ENCODE measurements at regions not wholly inside any gene's neighbourhood (a gene's known extent, or its start where the extent isn't known, plus 50 kb on each side); places are given as distances from the start of the nearest gene placed in this dataset.

DNA sequence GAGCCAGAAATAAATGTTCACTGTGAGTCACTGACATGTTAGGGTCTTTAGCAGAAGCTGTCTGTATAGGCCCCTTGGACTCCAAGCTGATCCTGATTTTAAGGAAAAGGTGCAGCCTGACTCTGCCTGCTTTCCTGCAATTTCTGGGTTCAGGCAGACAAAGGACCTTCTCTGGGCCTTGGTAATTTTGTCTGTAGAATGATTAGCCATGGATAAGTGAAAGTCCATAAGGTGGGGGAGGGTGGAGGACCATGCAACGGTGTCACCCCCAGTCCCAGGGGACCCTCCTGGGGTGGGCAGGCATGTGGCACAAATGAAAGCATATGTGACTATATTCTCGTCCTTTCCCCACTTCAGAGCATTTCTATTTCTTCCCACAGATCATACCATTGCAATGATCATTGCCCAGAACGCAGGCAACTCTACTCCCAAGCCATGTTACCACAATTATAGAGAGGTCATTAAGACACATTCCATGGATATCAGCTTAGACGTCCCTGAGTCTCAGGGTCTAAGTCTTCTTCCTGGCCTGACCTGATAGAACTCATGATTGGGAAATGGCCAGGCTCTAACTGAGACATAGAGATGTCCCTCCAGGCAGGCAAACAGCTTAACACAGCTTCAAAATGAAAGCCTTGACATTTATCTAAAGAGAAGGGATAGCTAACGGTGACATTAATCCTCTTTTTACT is 157.9 kb upstream of the ALDH1B1 start:
- TF ChIP-seq CTCF (IDR thresholded peaks at IDR 0.05) = no peak
- no peak for TF ChIP-seq SIN3A (IDR thresholded peaks at IDR 0.05; ENCODE audit: borderline replicate concordance, insufficient read depth, low read depth, low read length)
- no peak for TF ChIP-seq TCF7L2 (IDR thresholded peaks at IDR 0.05; ENCODE audit: low read depth, low read length)
- TF ChIP-seq REST (IDR thresholded peaks at IDR 0.05; ENCODE audit: insufficient read depth in 1 of 2, low read depth in 2 of 2, low read length in 1 of 2) = no peak
- no peak for TF ChIP-seq POLR2AphosphoS5 (IDR thresholded peaks at IDR 0.05; ENCODE audit: low read depth, low read length)
